SU-DHL-6 (cell line): ENCODE measurements at regions not wholly inside any gene's neighbourhood (a gene's known extent, or its start where the extent isn't known, plus 50 kb on each side); places are given as distances from the start of the nearest gene placed in this dataset.

Source experiments
- H2AFZ ChIP-seq: fragments of 200-600 bp; sonication (generic); 2 replicates; pipeline ENCODE4 v1.6.1; 2014; ENCODE audit warnings: low read depth, mild to moderate bottlenecking, moderate library complexity, mixed read lengths, antibody characterized with exemption, low read length; ENCODE audit not compliant: severe bottlenecking
- H3F3A ChIP-seq: fragments of 200-600 bp; shearing (Covaris generic); 2 replicates; pipeline ENCODE4 v1.6.0; 2016; ENCODE audit warnings: antibody characterized with exemption, mild to moderate bottlenecking; ENCODE audit not compliant: insufficient read depth
- H3K27ac ChIP-seq: fragments of 200-600 bp; sonication (generic); 2 replicates; pipeline ENCODE4 v1.5.1; 2016; ENCODE audit warnings: low read depth, mild to moderate bottlenecking, low read length, moderate library complexity, mixed read lengths
- H3K27me3 ChIP-seq: fragments of 200-600 bp; sonication (generic), shearing (Covaris generic); 2 replicates; pipeline ENCODE4 v1.6.0; 2014; ENCODE audit warnings: mild to moderate bottlenecking, low read length
- H3K36me3 ChIP-seq: fragments of 200-600 bp; sonication (generic); 2 replicates; pipeline ENCODE4 v1.6.1; 2014; ENCODE audit warnings: mild to moderate bottlenecking, low read length, mixed read lengths
- H3K4me2 ChIP-seq: fragments of 300-600, 200-600 bp; shearing (Covaris generic), sonication (generic); 2 replicates; pipeline ENCODE4 v1.6.0; 2014; ENCODE audit warnings: low read length, low read depth, mild to moderate bottlenecking; ENCODE audit not compliant: poor library complexity, severe bottlenecking
- H3K4me3 ChIP-seq: fragments of 200-600 bp; sonication (generic); 2 replicates; pipeline ENCODE4 v1.5.1; 2014; ENCODE audit warnings: antibody characterized with exemption, low read length, mild to moderate bottlenecking, mixed read lengths; ENCODE audit not compliant: insufficient read depth, poor library complexity, severe bottlenecking
- H3K79me2 ChIP-seq: fragments of 200-600 bp; sonication (generic); 2 replicates; pipeline ENCODE4 v1.6.1; 2014; ENCODE audit warnings: mild to moderate bottlenecking, low read length, moderate library complexity; ENCODE audit not compliant: insufficient read depth
- H3K9ac ChIP-seq: fragments of 200-600 bp; sonication (generic); 2 replicates; pipeline ENCODE4 v1.7.0; 2014; ENCODE audit warnings: mild to moderate bottlenecking, low read length
- H3K9me2 ChIP-seq: fragments of 200-600 bp; sonication (generic); replicated peaks from 2 replicates; pipeline ENCODE4 v1.6.1; 2014; ENCODE audit warnings: low read length; ENCODE audit not compliant: insufficient read depth
- H3K9me3 ChIP-seq: fragments of 200-600 bp; sonication (generic); 2 replicates; pipeline ENCODE4 v1.6.1; 2014; ENCODE audit warnings: low read length, mixed read lengths; ENCODE audit not compliant: insufficient read depth
- H4K20me1 ChIP-seq: fragments of 200-600 bp; sonication (generic); 2 replicates; pipeline ENCODE4 v1.6.1; 2014; ENCODE audit warnings: low read depth, mild to moderate bottlenecking, antibody characterized with exemption, low read length, moderate library complexity, mixed read lengths
- EZH2phosphoT487 ChIP-seq: fragments of 200-600 bp; sonication (generic), shearing (Covaris generic); conservative IDR thresholded peaks from 2 replicates; pipeline ENCODE4 v1.6.1; 2018; ENCODE audit warnings: mild to moderate bottlenecking, antibody characterized with exemption, low read length, moderate library complexity, mixed read lengths
- TF ChIP-seq, protein P1 (sequence below): fragments of 200-600 bp; sonication (generic); IDR thresholded peaks from one replicate; pipeline ENCODE4 v1.5.1; 2017; ENCODE audit warnings: antibody characterized with exemption, mild to moderate bottlenecking, low read length, moderate library complexity; ENCODE audit not compliant: insufficient read depth, poor library complexity, severe bottlenecking

GRCh38 chr3:153617463-153617862 lies 455.4 kb downstream of the RAP2B start:
- H3K4me2 ChIP-seq, result no peak overlapping the region
- no peaks in the 10 kb centered on the region for H3K27me3 ChIP-seq
- no peak overlapping the region for H3K27ac ChIP-seq
- H3K9me3 ChIP-seq, result peaks cover 5% of the 10 kb centered on the region; the same call in 1 of the 2 replicates
- no peaks in the 10 kb centered on the region; the same call in 1 of the 2 replicates for H3K79me2 ChIP-seq
- H4K20me1 ChIP-seq, result no peaks in the 10 kb centered on the region
- H2AFZ ChIP-seq, result no peak overlapping the region
- no peaks in the 10 kb centered on the region for H3K9me2 ChIP-seq
- H3K36me3 ChIP-seq, result peaks cover 12% of the 10 kb centered on the region; the same call in 1 of the 2 replicates
- H3F3A ChIP-seq, result no peaks in the 10 kb centered on the region
- no peak overlapping the region for H3K9ac ChIP-seq
- TF ChIP-seq, protein P1, sequence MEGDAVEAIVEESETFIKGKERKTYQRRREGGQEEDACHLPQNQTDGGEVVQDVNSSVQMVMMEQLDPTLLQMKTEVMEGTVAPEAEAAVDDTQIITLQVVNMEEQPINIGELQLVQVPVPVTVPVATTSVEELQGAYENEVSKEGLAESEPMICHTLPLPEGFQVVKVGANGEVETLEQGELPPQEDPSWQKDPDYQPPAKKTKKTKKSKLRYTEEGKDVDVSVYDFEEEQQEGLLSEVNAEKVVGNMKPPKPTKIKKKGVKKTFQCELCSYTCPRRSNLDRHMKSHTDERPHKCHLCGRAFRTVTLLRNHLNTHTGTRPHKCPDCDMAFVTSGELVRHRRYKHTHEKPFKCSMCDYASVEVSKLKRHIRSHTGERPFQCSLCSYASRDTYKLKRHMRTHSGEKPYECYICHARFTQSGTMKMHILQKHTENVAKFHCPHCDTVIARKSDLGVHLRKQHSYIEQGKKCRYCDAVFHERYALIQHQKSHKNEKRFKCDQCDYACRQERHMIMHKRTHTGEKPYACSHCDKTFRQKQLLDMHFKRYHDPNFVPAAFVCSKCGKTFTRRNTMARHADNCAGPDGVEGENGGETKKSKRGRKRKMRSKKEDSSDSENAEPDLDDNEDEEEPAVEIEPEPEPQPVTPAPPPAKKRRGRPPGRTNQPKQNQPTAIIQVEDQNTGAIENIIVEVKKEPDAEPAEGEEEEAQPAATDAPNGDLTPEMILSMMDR, result no peak
- TF ChIP-seq EZH2phosphoT487, result no peak
- H3K4me3 ChIP-seq, result no peak overlapping the region

GRCh38 chr3:153618176-153618575 lies 456.1 kb downstream of the RAP2B start:
- H3F3A ChIP-seq, result no peaks in the 10 kb centered on the region
- H3K4me3 ChIP-seq, result no peak overlapping the region
- H3K4me2 ChIP-seq, result no peak overlapping the region
- H3K27ac ChIP-seq, result no peak overlapping the region
- no peaks in the 10 kb centered on the region; the same call in 1 of the 2 replicates for H3K79me2 ChIP-seq
- H3K36me3 ChIP-seq, result peaks cover 12% of the 10 kb centered on the region; the same call in 1 of the 2 replicates
- H3K9me2 ChIP-seq, result no peaks in the 10 kb centered on the region
- no peaks in the 10 kb centered on the region for H4K20me1 ChIP-seq
- H2AFZ ChIP-seq, result no peak overlapping the region
- no peaks in the 10 kb centered on the region for H3K27me3 ChIP-seq
- no peak overlapping the region for H3K9ac ChIP-seq
- peaks cover 5% of the 10 kb centered on the region; the same call in 1 of the 2 replicates for H3K9me3 ChIP-seq
- TF ChIP-seq, protein P1, result no peak
- no peak for TF ChIP-seq EZH2phosphoT487

DNA sequence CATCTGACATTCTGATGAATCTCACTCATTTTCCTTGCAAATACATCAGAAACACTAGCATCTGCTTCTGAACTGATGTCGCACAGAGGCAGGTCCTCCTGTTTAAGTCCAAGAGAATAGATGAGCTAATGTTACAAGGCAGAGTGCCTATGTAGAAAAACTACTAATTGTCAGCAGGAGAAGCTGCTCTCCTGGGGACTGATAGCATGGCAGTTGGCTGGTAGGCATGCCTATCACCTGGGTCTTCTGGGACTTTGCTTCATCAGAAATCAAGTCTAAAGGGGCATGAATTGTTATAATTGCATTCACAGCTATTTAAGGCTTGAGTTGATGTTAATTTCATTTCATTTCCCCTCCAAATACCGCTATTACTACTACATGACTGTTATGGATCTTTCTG lies 457.2 kb downstream of the RAP2B start:
- H3K4me2 ChIP-seq, result no peak overlapping the region
- no peak overlapping the region for H3K9ac ChIP-seq
- no peak overlapping the region for H2AFZ ChIP-seq
- H3K36me3 ChIP-seq, result peaks cover 12% of the 10 kb centered on the region; the same call in 1 of the 2 replicates
- no peak overlapping the region for H3K4me3 ChIP-seq
- peaks cover 5% of the 10 kb centered on the region; the same call in 1 of the 2 replicates for H3K9me3 ChIP-seq
- H3K27ac ChIP-seq, result no peak overlapping the region
- no peaks in the 10 kb centered on the region for H3F3A ChIP-seq
- no peaks in the 10 kb centered on the region for H3K27me3 ChIP-seq
- TF ChIP-seq, protein P1, result no peak
- TF ChIP-seq EZH2phosphoT487, result no peak
- H3K9me2 ChIP-seq, result no peaks in the 10 kb centered on the region
- H3K79me2 ChIP-seq, result no peaks in the 10 kb centered on the region; the same call in 1 of the 2 replicates
- no peaks in the 10 kb centered on the region for H4K20me1 ChIP-seq
